22Rv1 (cell line): ENCODE measurements at regions not wholly inside any gene's neighbourhood (a gene's known extent, or its start where the extent isn't known, plus 50 kb on each side); places are given as distances from the start of the nearest gene placed in this dataset.

Experiments
- CTCF ChIP-seq: fragments of 450-650 bp; IDR thresholded peaks from 2 replicates; pipeline ENCODE4 v1.5.1; 2017; ENCODE audit warnings: mild to moderate bottlenecking
- ZFX ChIP-seq: fragments of 450-650 bp; IDR thresholded peaks from 2 replicates; pipeline ENCODE4 v1.6.1; 2017; ENCODE audit warnings: antibody characterized with exemption, borderline replicate concordance

GRCh38 chrX:8346892-8347291 lies 117.7 kb upstream of the VCX3B start:
- no peak for TF ChIP-seq CTCF
- no peak for TF ChIP-seq ZFX
